ENCODE measurements at regions not wholly inside any gene's neighbourhood (a gene's known extent, or its start where the extent isn't known, plus 50 kb on each side); places are given as distances from the start of the nearest gene placed in this dataset.

GRCh38 chr1:242784084-242784483 is 259.6 kb upstream of the PLD5 start:
- ChIA-PET CTCF (ENCODE audit: unreplicated experiment) (no interaction called here), POLR2A (interaction anchor here (1.0 kb wide), 2 partner anchors 9 to 23 kb away, joined by 3 read pairs; no protein-coding TSS in a partner anchor)
- Histone ChIP-seq H3K27ac (ENCODE audit: low read depth, low read length, poor library complexity, severe bottlenecking) (peak overlapping the region; percentile 38), H4K20me1 (ENCODE audit: insufficient read depth, low read length) (no peaks in the 10 kb centered on the region), H3K4me3 (ENCODE audit: low read depth, low read length, poor library complexity, severe bottlenecking) (no peak overlapping the region), H3K9me3 (ENCODE audit: low read length) (no peaks in the 10 kb centered on the region), H3K4me2 (ENCODE audit: low read length) (no peak overlapping the region; the same call in 1 of the 2 replicates), H3K4me1 (ENCODE audit: insufficient read depth, low read length, poor library complexity, severe bottlenecking) (peaks cover 11% of the 10 kb centered on the region), H3K36me3 (ENCODE audit: insufficient read depth, low read length) (no peaks in the 10 kb centered on the region), H3K9me2 (ENCODE audit: insufficient read depth, low read length) (no peaks in the 10 kb centered on the region), H2AFZ (ENCODE audit: low read length) (no peak overlapping the region), H3K79me2 (ENCODE audit: insufficient read depth, low read depth, low read length) (no peaks in the 10 kb centered on the region)
- BruUV-seq (replicated peaks) = no TSS peak
- intact Hi-C loops (cut with micrococcal nuclease; ENCODE audit: unreplicated experiment) = loop anchor here (10.0 kb wide), 1 partner anchor 1269 kb away; the partner anchor contains the start of gene FH
- TF ChIP-seq EZH2phosphoT487 (IDR thresholded peaks at IDR 0.05; ENCODE audit: borderline replicate concordance, low read depth, low read length) (no peak), CTCF (conservative IDR thresholded peaks at IDR 0.05; ENCODE audit: low read length) (no peak)
- peak; percentile 75 for DNase-seq (ENCODE audit: low spot score)

GRCh38 chr1:242774256-242774655 is 249.8 kb upstream of the PLD5 start:
- BruUV-seq (replicated peaks) = no TSS peak
- Histone ChIP-seq H3K9me2 (ENCODE audit: insufficient read depth, low read length) (no peaks in the 10 kb centered on the region), H3K9me3 (ENCODE audit: low read length) (no peaks in the 10 kb centered on the region), H3K27ac (ENCODE audit: low read depth, low read length, poor library complexity, severe bottlenecking) (no peak overlapping the region), H3K36me3 (ENCODE audit: insufficient read depth, low read length) (no peaks in the 10 kb centered on the region), H3K4me3 (ENCODE audit: low read depth, low read length, poor library complexity, severe bottlenecking) (no peak overlapping the region), H4K20me1 (ENCODE audit: insufficient read depth, low read length) (no peaks in the 10 kb centered on the region), H3K4me2 (ENCODE audit: low read length) (no peak overlapping the region), H2AFZ (ENCODE audit: low read length) (no peak overlapping the region), H3K79me2 (ENCODE audit: insufficient read depth, low read depth, low read length) (no peaks in the 10 kb centered on the region), H3K4me1 (ENCODE audit: insufficient read depth, low read length, poor library complexity, severe bottlenecking) (no peaks in the 10 kb centered on the region)
- intact Hi-C loops (cut with micrococcal nuclease; ENCODE audit: unreplicated experiment) = no loop called here
- POLR2A ChIA-PET = interaction anchor here (1.4 kb wide), 1 partner anchor 10 kb away, joined by 3 read pairs; no protein-coding TSS in a partner anchor
- CTCF ChIA-PET (ENCODE audit: unreplicated experiment) = no interaction called here
- TF ChIP-seq EZH2phosphoT487 (IDR thresholded peaks at IDR 0.05; ENCODE audit: borderline replicate concordance, low read depth, low read length) (no peak), CTCF (conservative IDR thresholded peaks at IDR 0.05; ENCODE audit: low read length) (no peak)
- no peak for DNase-seq (ENCODE audit: low spot score)

- no peak overlapping the region for H3K4me3 ChIP-seq (ENCODE audit: low read depth, low read length, poor library complexity, severe bottlenecking)
- no peak overlapping the region for H3K4me2 ChIP-seq (ENCODE audit: low read length)
- no peaks in the 10 kb centered on the region for H3K9me3 ChIP-seq (ENCODE audit: low read length)
- no peaks in the 10 kb centered on the region for H3K9me2 ChIP-seq (ENCODE audit: insufficient read depth, low read length)
- no TSS peak for BruUV-seq (replicated peaks)
- no peak for DNase-seq (ENCODE audit: low spot score)
- H3K4me1 ChIP-seq (ENCODE audit: insufficient read depth, low read length, poor library complexity, severe bottlenecking) = no peaks in the 10 kb centered on the region
- no peaks in the 10 kb centered on the region for H4K20me1 ChIP-seq (ENCODE audit: insufficient read depth, low read length)
- H3K27ac ChIP-seq (ENCODE audit: low read depth, low read length, poor library complexity, severe bottlenecking) = no peak overlapping the region
- ChIA-PET POLR2A (no interaction called here), CTCF (ENCODE audit: unreplicated experiment) (no interaction called here)
- TF ChIP-seq EZH2phosphoT487 (IDR thresholded peaks at IDR 0.05; ENCODE audit: borderline replicate concordance, low read depth, low read length) (no peak), CTCF (conservative IDR thresholded peaks at IDR 0.05; ENCODE audit: low read length) (no peak)
- intact Hi-C loops (cut with micrococcal nuclease; ENCODE audit: unreplicated experiment) = no loop called here
- no peaks in the 10 kb centered on the region for H3K36me3 ChIP-seq (ENCODE audit: insufficient read depth, low read length)
- H3K79me2 ChIP-seq (ENCODE audit: insufficient read depth, low read depth, low read length) = no peaks in the 10 kb centered on the region
- no peak overlapping the region for H2AFZ ChIP-seq (ENCODE audit: low read length)
These were observed 245.9 kb upstream of the PLD5 start for GRCh38 chr1:242770366-242770765.

All from OCI-LY7 (cell line).